Choroid plexus epithelial cell (primary cell): ENCODE measurements at regions not wholly inside any gene's neighbourhood (a gene's known extent, or its start where the extent isn't known, plus 50 kb on each side); places are given as distances from the start of the nearest gene placed in this dataset.

Experiments used
- DNase-seq: peaks from one replicate; pipeline ENCODE4 v3.0.0-alpha.2; 2010; ENCODE audit warnings: low read depth
- H3K4me3 ChIP-seq: 2 replicates; pipeline ENCODE4 v1.5.1; 2011; ENCODE audit warnings: low read depth, mild to moderate bottlenecking, control low read depth, low read length, moderate library complexity
- CTCF ChIP-seq: conservative IDR thresholded peaks from 2 replicates; pipeline ENCODE4 v1.5.1; 2011; ENCODE audit warnings: low read depth, mild to moderate bottlenecking, control low read depth, inconsistent platforms, low read length, moderate library complexity

GRCh38 chr6:10166031-10166430 is 248.8 kb downstream of the TFAP2A start:
- H3K4me3 ChIP-seq, result no peak overlapping the region
- TF ChIP-seq CTCF, result no peak
- DNase-seq, result no peak

GRCh38 chr6:10163203-10163962 is 251.5 kb downstream of the TFAP2A start:
- H3K4me3 ChIP-seq, result no peak overlapping the region
- no peak for DNase-seq
- TF ChIP-seq CTCF, result no peak

- no peak for TF ChIP-seq CTCF
- no peak overlapping the region for H3K4me3 ChIP-seq
- DNase-seq, result no peak
These were observed 258.0 kb downstream of the TFAP2A start for GRCh38 chr6:10156875-10157274.

GRCh38 chr6:10154251-10154650 is 260.6 kb downstream of the TFAP2A start:
- no peak for TF ChIP-seq CTCF
- no peak overlapping the region for H3K4me3 ChIP-seq

GRCh38 chr6:10151144-10151915 is 263.5 kb downstream of the TFAP2A start:
- DNase-seq, result peak; percentile 9
- TF ChIP-seq CTCF, result no peak
- H3K4me3 ChIP-seq, result no peak overlapping the region

More at GRCh38 chr6:10154251-10154650, 260.6 kb downstream of the TFAP2A start:
- no peak for DNase-seq

GRCh38 chr6:10149603-10150002 is 265.3 kb downstream of the TFAP2A start:
- TF ChIP-seq CTCF, result no peak
- H3K4me3 ChIP-seq, result no peak overlapping the region

More at GRCh38 chr6:10149603-10150002, 265.3 kb downstream of the TFAP2A start:
- DNase-seq, result no peak
